GM18858 (cell line): ENCODE measurements at regions not wholly inside any gene's neighbourhood (a gene's known extent, or its start where the extent isn't known, plus 50 kb on each side); places are given as distances from the start of the nearest gene placed in this dataset.

Source experiments
- ATAC-seq: cut with Tn5 transposase; IDR thresholded peaks from one replicate; pipeline ENCODE4 v1.9.1; 2021; ENCODE audit not compliant: unreplicated experiment

GRCh38 chr9:90249094-90249493 lies 393.5 kb downstream of the DIRAS2 start:
- no peak for ATAC-seq

- no peak for ATAC-seq
These were observed 391.3 kb downstream of the DIRAS2 start for GRCh38 chr9:90251316-90251715.

- no peak for ATAC-seq
These were observed 386.3 kb downstream of the DIRAS2 start for GRCh38 chr9:90256345-90256744.

- ATAC-seq, result peak; percentile 51
These were observed 383.0 kb downstream of the DIRAS2 start for GRCh38 chr9:90259311-90260246.

- no peak for ATAC-seq
These were observed 380.9 kb downstream of the DIRAS2 start for GRCh38 chr9:90261698-90262097.

GRCh38 chr9:90268613-90269012 lies 374.0 kb downstream of the DIRAS2 start:
- ATAC-seq, result no peak

- ATAC-seq, result no peak
These were observed 370.9 kb downstream of the DIRAS2 start for GRCh38 chr9:90271707-90272106.

GRCh38 chr9:90274725-90275124 lies 367.9 kb downstream of the DIRAS2 start:
- no peak for ATAC-seq

- no peak for ATAC-seq
These were observed 356.7 kb downstream of the DIRAS2 start for GRCh38 chr9:90285946-90286345.

GRCh38 chr9:90287567-90288274 lies 354.9 kb downstream of the DIRAS2 start:
- peak; percentile 91 for ATAC-seq

- no peak for ATAC-seq
These were observed 354.4 kb downstream of the DIRAS2 start for GRCh38 chr9:90288275-90288639.

GRCh38 chr9:90290716-90291485 lies 351.7 kb downstream of the DIRAS2 start:
- ATAC-seq, result no peak

- ATAC-seq, result no peak
These were observed 346.1 kb downstream of the DIRAS2 start for GRCh38 chr9:90296539-90296938.

GRCh38 chr9:90299968-90300367 lies 342.7 kb downstream of the DIRAS2 start:
- ATAC-seq, result no peak

GRCh38 chr9:90300611-90301276 lies 341.9 kb downstream of the DIRAS2 start:
- no peak for ATAC-seq

GRCh38 chr9:90301277-90301653 lies 341.4 kb downstream of the DIRAS2 start:
- ATAC-seq, result no peak

GRCh38 chr9:90303655-90304054 lies 339.0 kb downstream of the DIRAS2 start:
- no peak for ATAC-seq

GRCh38 chr9:90306158-90306557 lies 336.5 kb downstream of the DIRAS2 start:
- ATAC-seq, result no peak

GRCh38 chr9:90307167-90307833 lies 335.3 kb downstream of the DIRAS2 start:
- ATAC-seq, result no peak

- no peak for ATAC-seq
These were observed 334.7 kb downstream of the DIRAS2 start for GRCh38 chr9:90307891-90308290.
